ENCODE measurements at regions not wholly inside any gene's neighbourhood (a gene's known extent, or its start where the extent isn't known, plus 50 kb on each side); places are given as distances from the start of the nearest gene placed in this dataset.

- no peaks in the 10 kb centered on the region for H3K4me1 ChIP-seq
- no peak overlapping the region for H3K27ac ChIP-seq
- ATAC-seq (no peak), DNase-seq (no peak)
- intact Hi-C loops (cut with DNase I), result no loop called here
- no peaks in the 10 kb centered on the region for H3K9me3 ChIP-seq
- TF ChIP-seq CTCF (IDR thresholded peaks at IDR 0.05), result no peak
- peaks cover 0 to 25% of the 10 kb centered on the region in 2 donors for H3K27me3 ChIP-seq
- no peak overlapping the region for H3K4me3 ChIP-seq
- no peaks in the 10 kb centered on the region for H3K36me3 ChIP-seq
Observed at GRCh38 chr11:134655189-134655989, 243.3 kb upstream of the B3GAT1 start.

GRCh38 chr11:134654161-134654915 is 242.3 kb upstream of the B3GAT1 start:
- intact Hi-C loops (cut with DNase I), result no loop called here
- ATAC-seq, result no peak
- Histone ChIP-seq H3K4me1 (no peaks in the 10 kb centered on the region), H3K36me3 (no peaks in the 10 kb centered on the region), H3K9me3 (no peaks in the 10 kb centered on the region), H3K4me3 (no peak overlapping the region), H3K27me3 (peaks cover 0 to 25% of the 10 kb centered on the region in 2 donors), H3K27ac (no peak overlapping the region)
- TF ChIP-seq CTCF (IDR thresholded peaks at IDR 0.05), result no peak
- DNase-seq, result no peak

GRCh38 chr11:134652586-134653255 is 240.7 kb upstream of the B3GAT1 start:
- no peak for TF ChIP-seq CTCF (IDR thresholded peaks at IDR 0.05)
- Histone ChIP-seq H3K4me3 (no peak overlapping the region), H3K27ac (no peak overlapping the region), H3K27me3 (peaks cover 0 to 25% of the 10 kb centered on the region in 2 donors), H3K4me1 (no peaks in the 10 kb centered on the region), H3K36me3 (no peaks in the 10 kb centered on the region), H3K9me3 (no peaks in the 10 kb centered on the region)
- ATAC-seq (no peak), DNase-seq (no peak)
- intact Hi-C loops (cut with DNase I), result no loop called here

- ATAC-seq (no peak), DNase-seq (no peak)
- intact Hi-C loops (cut with DNase I), result no loop called here
Observed at GRCh38 chr11:134647066-134647743, 235.2 kb upstream of the B3GAT1 start.

More at GRCh38 chr11:134647066-134647743, 235.2 kb upstream of the B3GAT1 start:
- Histone ChIP-seq H3K27ac (no peak overlapping the region), H3K4me1 (no peaks in the 10 kb centered on the region), H3K27me3 (peaks cover 0 to 19% of the 10 kb centered on the region in 2 donors), H3K36me3 (no peaks in the 10 kb centered on the region), H3K4me3 (no peak overlapping the region), H3K9me3 (no peaks in the 10 kb centered on the region)
- no peak for TF ChIP-seq CTCF (IDR thresholded peaks at IDR 0.05)

All from left lung (tissue), 4 donors.